ENCODE measurements at regions not wholly inside any gene's neighbourhood (a gene's known extent, or its start where the extent isn't known, plus 50 kb on each side); places are given as distances from the start of the nearest gene placed in this dataset.

GRCh38 chr11:133697161-133697560 lies 148.2 kb downstream of the SPATA19 start:
- intact Hi-C loops (cut with DNase I, micrococcal nuclease): no loop called here
- DNase-seq (no peak), ATAC-seq (ENCODE audit: poor library complexity) (no peak)
- Mint-ChIP-seq H3K27me3 (peaks cover 4% of the 10 kb centered on the region), H3K4me3 (no peak overlapping the region), H3K4me1 (ENCODE audit: low read depth) (no peaks in the 10 kb centered on the region), H3K27ac (no peak overlapping the region), H3K9me3 (no peaks in the 10 kb centered on the region), H3K36me3 (ENCODE audit: low read depth) (no peaks in the 10 kb centered on the region)
- CTCF ChIA-PET: no interaction called here
- POLR2A ChIA-PET: no interaction called here
- Histone ChIP-seq H3K4me1 (ENCODE audit: insufficient read depth, low read length) (no peaks in the 10 kb centered on the region), H3K36me3 (ENCODE audit: insufficient read depth, low read length) (no peaks in the 10 kb centered on the region), H3K27me3 (ENCODE audit: control insufficient read depth in 1 of 2, insufficient read depth in 2 of 2, low read length in 2 of 2) (no peaks in the 10 kb centered on the region), H3K4me3 (ENCODE audit: low read length) (no peak overlapping the region), H3K9me3 (ENCODE audit: control insufficient read depth in 1 of 2, insufficient read depth in 1 of 2, low read length in 2 of 2) (peaks cover 0 to 7% of the 10 kb centered on the region in 2 experiments), H3K27ac (ENCODE audit: low read depth in 1 of 2, low read length in 2 of 2) (no peak overlapping the region)
- TF ChIP-seq CTCF (IDR thresholded peaks at IDR 0.05): no peak

GRCh38 chr11:133695387-133695786 lies 149.9 kb downstream of the SPATA19 start:
- peaks cover 0 to 7% of the 10 kb centered on the region in 2 experiments for H3K9me3 ChIP-seq (ENCODE audit: control insufficient read depth in 1 of 2, insufficient read depth in 1 of 2, low read length in 2 of 2)
- no peaks in the 10 kb centered on the region for H3K4me1 Mint-ChIP-seq (ENCODE audit: low read depth)
- intact Hi-C loops (cut with DNase I, micrococcal nuclease): no loop called here
- H3K4me3 ChIP-seq (ENCODE audit: low read length): no peak overlapping the region
- ChIA-PET CTCF (no interaction called here), POLR2A (no interaction called here)
- no peak for ATAC-seq (ENCODE audit: poor library complexity)
- no peak for TF ChIP-seq CTCF (IDR thresholded peaks at IDR 0.05)
- H3K4me3 Mint-ChIP-seq: no peak overlapping the region
- H3K4me1 ChIP-seq (ENCODE audit: insufficient read depth, low read length): no peaks in the 10 kb centered on the region
- no peak for DNase-seq
- no peaks in the 10 kb centered on the region for H3K27me3 ChIP-seq (ENCODE audit: control insufficient read depth in 1 of 2, insufficient read depth in 2 of 2, low read length in 2 of 2)
- no peaks in the 10 kb centered on the region for H3K27me3 Mint-ChIP-seq
- H3K9me3 Mint-ChIP-seq: no peaks in the 10 kb centered on the region
- no peaks in the 10 kb centered on the region for H3K36me3 Mint-ChIP-seq (ENCODE audit: low read depth)
- H3K27ac Mint-ChIP-seq: no peak overlapping the region
- no peaks in the 10 kb centered on the region for H3K36me3 ChIP-seq (ENCODE audit: insufficient read depth, low read length)
- H3K27ac ChIP-seq (ENCODE audit: low read depth in 1 of 2, low read length in 2 of 2): no peak overlapping the region

- intact Hi-C loops (cut with DNase I, micrococcal nuclease): no loop called here
- Mint-ChIP-seq H3K4me1 (ENCODE audit: low read depth) (no peaks in the 10 kb centered on the region), H3K27me3 (no peaks in the 10 kb centered on the region), H3K9me3 (no peaks in the 10 kb centered on the region), H3K27ac (no peak overlapping the region), H3K36me3 (ENCODE audit: low read depth) (no peaks in the 10 kb centered on the region), H3K4me3 (no peak overlapping the region)
- Histone ChIP-seq H3K4me3 (ENCODE audit: low read length) (no peak overlapping the region), H3K27me3 (ENCODE audit: control insufficient read depth in 1 of 2, insufficient read depth in 2 of 2, low read length in 2 of 2) (no peaks in the 10 kb centered on the region), H3K9me3 (ENCODE audit: control insufficient read depth in 1 of 2, insufficient read depth in 1 of 2, low read length in 2 of 2) (peaks cover 0 to 7% of the 10 kb centered on the region in 2 experiments), H3K4me1 (ENCODE audit: insufficient read depth, low read length) (no peaks in the 10 kb centered on the region), H3K27ac (ENCODE audit: low read depth in 1 of 2, low read length in 2 of 2) (no peak overlapping the region), H3K36me3 (ENCODE audit: insufficient read depth, low read length) (no peaks in the 10 kb centered on the region)
- CTCF ChIA-PET: no interaction called here
- no peak for TF ChIP-seq CTCF (IDR thresholded peaks at IDR 0.05)
- POLR2A ChIA-PET: no interaction called here
- DNase-seq (no peak), ATAC-seq (ENCODE audit: poor library complexity) (no peak)
These were observed 150.6 kb downstream of the SPATA19 start for GRCh38 chr11:133694701-133695100.
